HUES48 (cell line): ENCODE measurements at regions not wholly inside any gene's neighbourhood (a gene's known extent, or its start where the extent isn't known, plus 50 kb on each side); places are given as distances from the start of the nearest gene placed in this dataset.
A peak's percentile ranks its signal among the peaks of the same experiment; 100 is the strongest.

Experiments used
- H3K27ac ChIP-seq: one replicate; pipeline ENCODE4 v1.7.0; 2013; ENCODE audit warnings: low read depth, low read length, inconsistent platforms
- H3K27me3 ChIP-seq: 2 replicates; pipeline ENCODE4 v1.6.1; 2013; ENCODE audit warnings: mild to moderate bottlenecking, low read length; ENCODE audit not compliant: control insufficient read depth, insufficient read depth
- H3K36me3 ChIP-seq: 2 replicates; pipeline ENCODE4 v1.6.1; 2013; ENCODE audit warnings: low read length; ENCODE audit not compliant: control insufficient read depth, insufficient read depth
- H3K4me1 ChIP-seq: 2 replicates; pipeline ENCODE4 v1.6.1; 2013; ENCODE audit warnings: mild to moderate bottlenecking, low read length; ENCODE audit not compliant: control insufficient read depth, insufficient read depth
- H3K4me3 ChIP-seq: 2 replicates; pipeline ENCODE4 v1.5.1; 2013; ENCODE audit warnings: mild to moderate bottlenecking, low read depth, low read length
- H3K9ac ChIP-seq: 2 replicates; pipeline ENCODE4 v1.6.1; 2013; ENCODE audit warnings: mild to moderate bottlenecking, low read depth, low read length, moderate library complexity
- H3K9me3 ChIP-seq: 2 replicates; pipeline ENCODE4 v1.6.1; 2013; ENCODE audit warnings: low read length; ENCODE audit not compliant: control insufficient read depth, insufficient read depth

GRCh38 chr15:39110336-39110735 lies 470.5 kb upstream of the THBS1 start:
- no peaks in the 10 kb centered on the region for H3K4me1 ChIP-seq
- H3K36me3 ChIP-seq: no peaks in the 10 kb centered on the region
- H3K4me3 ChIP-seq: no peak overlapping the region
- H3K9ac ChIP-seq: no peak overlapping the region
- H3K27ac ChIP-seq: no peak overlapping the region
- H3K9me3 ChIP-seq: no peaks in the 10 kb centered on the region
- H3K27me3 ChIP-seq: no peaks in the 10 kb centered on the region

- H3K27ac ChIP-seq: no peak overlapping the region
- H3K9me3 ChIP-seq: no peaks in the 10 kb centered on the region
- no peaks in the 10 kb centered on the region for H3K4me1 ChIP-seq
- no peaks in the 10 kb centered on the region for H3K36me3 ChIP-seq
- H3K4me3 ChIP-seq: no peak overlapping the region
- no peaks in the 10 kb centered on the region for H3K27me3 ChIP-seq
- H3K9ac ChIP-seq: no peak overlapping the region
Measured at GRCh38 chr15:39110746-39111145, 470.1 kb upstream of the THBS1 start.

- no peaks in the 10 kb centered on the region for H3K4me1 ChIP-seq
- no peaks in the 10 kb centered on the region for H3K9me3 ChIP-seq
- H3K4me3 ChIP-seq: no peak overlapping the region
- no peaks in the 10 kb centered on the region for H3K36me3 ChIP-seq
- no peak overlapping the region for H3K27ac ChIP-seq
- no peaks in the 10 kb centered on the region for H3K27me3 ChIP-seq
- H3K9ac ChIP-seq: no peak overlapping the region
Measured at GRCh38 chr15:39113741-39114140, 467.1 kb upstream of the THBS1 start.

- H3K9ac ChIP-seq: no peak overlapping the region
- H3K9me3 ChIP-seq: no peaks in the 10 kb centered on the region
- H3K27ac ChIP-seq: no peak overlapping the region
- no peak overlapping the region for H3K4me3 ChIP-seq
- no peaks in the 10 kb centered on the region for H3K4me1 ChIP-seq
- no peaks in the 10 kb centered on the region for H3K36me3 ChIP-seq
- H3K27me3 ChIP-seq: no peaks in the 10 kb centered on the region
Measured at GRCh38 chr15:39114690-39115378, 466.0 kb upstream of the THBS1 start.

GRCh38 chr15:39115379-39116057 lies 465.4 kb upstream of the THBS1 start:
- no peaks in the 10 kb centered on the region for H3K27me3 ChIP-seq
- H3K9me3 ChIP-seq: no peaks in the 10 kb centered on the region
- H3K27ac ChIP-seq: no peak overlapping the region
- no peaks in the 10 kb centered on the region for H3K4me1 ChIP-seq
- H3K9ac ChIP-seq: no peak overlapping the region
- no peaks in the 10 kb centered on the region for H3K36me3 ChIP-seq
- H3K4me3 ChIP-seq: no peak overlapping the region

GRCh38 chr15:39118510-39118909 lies 462.4 kb upstream of the THBS1 start:
- Histone ChIP-seq H3K4me3 (no peak overlapping the region), H3K9me3 (no peaks in the 10 kb centered on the region), H3K27me3 (no peaks in the 10 kb centered on the region), H3K36me3 (no peaks in the 10 kb centered on the region), H3K9ac (no peak overlapping the region), H3K27ac (no peak overlapping the region), H3K4me1 (no peaks in the 10 kb centered on the region)

GRCh38 chr15:39124155-39124552 lies 456.7 kb upstream of the THBS1 start:
- H3K9ac ChIP-seq: no peak overlapping the region
- no peak overlapping the region for H3K4me3 ChIP-seq

GRCh38 chr15:39124553-39125171 lies 456.2 kb upstream of the THBS1 start:
- Histone ChIP-seq H3K4me1 (peaks cover 21% of the 10 kb centered on the region), H3K27me3 (no peaks in the 10 kb centered on the region), H3K9me3 (no peaks in the 10 kb centered on the region), H3K36me3 (no peaks in the 10 kb centered on the region), H3K27ac (no peak overlapping the region), H3K9ac (no peak overlapping the region), H3K4me3 (no peak overlapping the region)

More at GRCh38 chr15:39124155-39124552, 456.7 kb upstream of the THBS1 start:
- no peaks in the 10 kb centered on the region for H3K27me3 ChIP-seq
- H3K36me3 ChIP-seq: no peaks in the 10 kb centered on the region
- H3K4me1 ChIP-seq: peaks cover 21% of the 10 kb centered on the region
- no peaks in the 10 kb centered on the region for H3K9me3 ChIP-seq
- no peak overlapping the region for H3K27ac ChIP-seq

- H3K4me3 ChIP-seq: no peak overlapping the region
- H3K9me3 ChIP-seq: no peaks in the 10 kb centered on the region
- H3K27me3 ChIP-seq: no peaks in the 10 kb centered on the region
- peaks cover 21% of the 10 kb centered on the region for H3K4me1 ChIP-seq
- no peak overlapping the region for H3K9ac ChIP-seq
- no peaks in the 10 kb centered on the region for H3K36me3 ChIP-seq
- no peak overlapping the region for H3K27ac ChIP-seq
Measured at GRCh38 chr15:39125226-39125625, 455.7 kb upstream of the THBS1 start.

- H3K27me3 ChIP-seq: no peaks in the 10 kb centered on the region
- no peak overlapping the region for H3K4me3 ChIP-seq
- H3K9ac ChIP-seq: no peak overlapping the region
- no peaks in the 10 kb centered on the region for H3K36me3 ChIP-seq
- H3K4me1 ChIP-seq: peaks cover 21% of the 10 kb centered on the region
- H3K9me3 ChIP-seq: no peaks in the 10 kb centered on the region
- no peak overlapping the region for H3K27ac ChIP-seq
Measured at GRCh38 chr15:39125904-39126303, 455.0 kb upstream of the THBS1 start.

- no peak overlapping the region for H3K4me3 ChIP-seq
- no peaks in the 10 kb centered on the region for H3K36me3 ChIP-seq
- peaks cover 21% of the 10 kb centered on the region for H3K4me1 ChIP-seq
- H3K27me3 ChIP-seq: no peaks in the 10 kb centered on the region
- no peak overlapping the region for H3K9ac ChIP-seq
- no peaks in the 10 kb centered on the region for H3K9me3 ChIP-seq
- peak overlapping the region; percentile 78 for H3K27ac ChIP-seq
Measured at GRCh38 chr15:39127151-39127790, 453.6 kb upstream of the THBS1 start.
